PFSK-1 (cell line): ENCODE measurements at regions not wholly inside any gene's neighbourhood (a gene's known extent, or its start where the extent isn't known, plus 50 kb on each side); places are given as distances from the start of the nearest gene placed in this dataset.

Experiments used
- FOXP2 ChIP-seq: optimal IDR thresholded peaks from 2 replicates; pipeline ENCODE3; 2011; ENCODE audit warnings: borderline replicate concordance, control low read depth, inconsistent platforms; ENCODE audit not compliant: insufficient read depth; ENCODE audit errors: extremely low read length, extremely low read depth
- POLR2AphosphoS5 ChIP-seq: IDR thresholded peaks from 2 replicates; pipeline ENCODE4 v1.6.1; 2012; ENCODE audit warnings: low read depth, mild to moderate bottlenecking, control low read depth, low read length, moderate library complexity
- SIN3A ChIP-seq: IDR thresholded peaks from 2 replicates; pipeline ENCODE4 v1.6.1; 2012; ENCODE audit warnings: mild to moderate bottlenecking, low read length, moderate library complexity, borderline replicate concordance; ENCODE audit not compliant: insufficient read depth
- TAF1 ChIP-seq: IDR thresholded peaks from 2 replicates; pipeline ENCODE4 v1.6.1; 2012; ENCODE audit warnings: low read length, control low read depth, borderline replicate concordance; ENCODE audit not compliant: insufficient read depth
- TF ChIP-seq, protein P1 (sequence below), 2 experiments: IDR thresholded peaks; 2 replicates each; pipeline versions ENCODE4 v1.6.1 to v1.8.0; 2011 to 2012; ENCODE audit warnings: low read depth in 2 of 2, low read length in 2 of 2, control low read depth in 1 of 2, inconsistent platforms in 1 of 2, mild to moderate bottlenecking in 1 of 2, moderate library complexity in 1 of 2; ENCODE audit not compliant: insufficient read depth in 1 of 2

GRCh38 chr15:58360421-58361090, 71.2 kb upstream of the LIPC start:
- TF ChIP-seq POLR2AphosphoS5 (no peak), SIN3A (no peak), TAF1 (no peak), FOXP2 (no peak)
- TF ChIP-seq, protein P1, sequence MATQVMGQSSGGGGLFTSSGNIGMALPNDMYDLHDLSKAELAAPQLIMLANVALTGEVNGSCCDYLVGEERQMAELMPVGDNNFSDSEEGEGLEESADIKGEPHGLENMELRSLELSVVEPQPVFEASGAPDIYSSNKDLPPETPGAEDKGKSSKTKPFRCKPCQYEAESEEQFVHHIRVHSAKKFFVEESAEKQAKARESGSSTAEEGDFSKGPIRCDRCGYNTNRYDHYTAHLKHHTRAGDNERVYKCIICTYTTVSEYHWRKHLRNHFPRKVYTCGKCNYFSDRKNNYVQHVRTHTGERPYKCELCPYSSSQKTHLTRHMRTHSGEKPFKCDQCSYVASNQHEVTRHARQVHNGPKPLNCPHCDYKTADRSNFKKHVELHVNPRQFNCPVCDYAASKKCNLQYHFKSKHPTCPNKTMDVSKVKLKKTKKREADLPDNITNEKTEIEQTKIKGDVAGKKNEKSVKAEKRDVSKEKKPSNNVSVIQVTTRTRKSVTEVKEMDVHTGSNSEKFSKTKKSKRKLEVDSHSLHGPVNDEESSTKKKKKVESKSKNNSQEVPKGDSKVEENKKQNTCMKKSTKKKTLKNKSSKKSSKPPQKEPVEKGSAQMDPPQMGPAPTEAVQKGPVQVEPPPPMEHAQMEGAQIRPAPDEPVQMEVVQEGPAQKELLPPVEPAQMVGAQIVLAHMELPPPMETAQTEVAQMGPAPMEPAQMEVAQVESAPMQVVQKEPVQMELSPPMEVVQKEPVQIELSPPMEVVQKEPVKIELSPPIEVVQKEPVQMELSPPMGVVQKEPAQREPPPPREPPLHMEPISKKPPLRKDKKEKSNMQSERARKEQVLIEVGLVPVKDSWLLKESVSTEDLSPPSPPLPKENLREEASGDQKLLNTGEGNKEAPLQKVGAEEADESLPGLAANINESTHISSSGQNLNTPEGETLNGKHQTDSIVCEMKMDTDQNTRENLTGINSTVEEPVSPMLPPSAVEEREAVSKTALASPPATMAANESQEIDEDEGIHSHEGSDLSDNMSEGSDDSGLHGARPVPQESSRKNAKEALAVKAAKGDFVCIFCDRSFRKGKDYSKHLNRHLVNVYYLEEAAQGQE (IDR thresholded peaks at IDR 0.05; ENCODE audit: insufficient read depth in 1 of 2, low read depth in 2 of 2, low read length in 2 of 2) = no peak
